Testis (tissue), 2 donors: ENCODE measurements at regions not wholly inside any gene's neighbourhood (a gene's known extent, or its start where the extent isn't known, plus 50 kb on each side); places are given as distances from the start of the nearest gene placed in this dataset.

Source experiments
- POLR2A ChIP-seq: fragments of 450-650 bp; IDR thresholded peaks from one replicate; pipeline ENCODE4 v1.6.1; 2017; ENCODE audit warnings: antibody characterized with exemption, mild to moderate bottlenecking, moderate library complexity
- TF ChIP-seq, protein P1 (sequence below), 3 experiments: fragments of 450-650 bp in 2 of 3; fragments of 200-600 bp in 1 of 3; sonication (generic) in 1 of 3; IDR thresholded peaks; one replicate each; pipeline ENCODE4 v1.5.1; 2016 to 2019; ENCODE audit warnings: antibody characterized with exemption in 3 of 3, mild to moderate bottlenecking in 2 of 3, moderate library complexity in 1 of 3

- TF ChIP-seq, protein P1, sequence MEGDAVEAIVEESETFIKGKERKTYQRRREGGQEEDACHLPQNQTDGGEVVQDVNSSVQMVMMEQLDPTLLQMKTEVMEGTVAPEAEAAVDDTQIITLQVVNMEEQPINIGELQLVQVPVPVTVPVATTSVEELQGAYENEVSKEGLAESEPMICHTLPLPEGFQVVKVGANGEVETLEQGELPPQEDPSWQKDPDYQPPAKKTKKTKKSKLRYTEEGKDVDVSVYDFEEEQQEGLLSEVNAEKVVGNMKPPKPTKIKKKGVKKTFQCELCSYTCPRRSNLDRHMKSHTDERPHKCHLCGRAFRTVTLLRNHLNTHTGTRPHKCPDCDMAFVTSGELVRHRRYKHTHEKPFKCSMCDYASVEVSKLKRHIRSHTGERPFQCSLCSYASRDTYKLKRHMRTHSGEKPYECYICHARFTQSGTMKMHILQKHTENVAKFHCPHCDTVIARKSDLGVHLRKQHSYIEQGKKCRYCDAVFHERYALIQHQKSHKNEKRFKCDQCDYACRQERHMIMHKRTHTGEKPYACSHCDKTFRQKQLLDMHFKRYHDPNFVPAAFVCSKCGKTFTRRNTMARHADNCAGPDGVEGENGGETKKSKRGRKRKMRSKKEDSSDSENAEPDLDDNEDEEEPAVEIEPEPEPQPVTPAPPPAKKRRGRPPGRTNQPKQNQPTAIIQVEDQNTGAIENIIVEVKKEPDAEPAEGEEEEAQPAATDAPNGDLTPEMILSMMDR (IDR thresholded peaks at IDR 0.05), result no peak
- TF ChIP-seq POLR2A, result no peak
Measured at GRCh38 chr6:9095729-9096128, 660.4 kb upstream of the SLC35B3 start.
